GM19351 (cell line): ENCODE measurements at regions not wholly inside any gene's neighbourhood (a gene's known extent, or its start where the extent isn't known, plus 50 kb on each side); places are given as distances from the start of the nearest gene placed in this dataset.
A peak's percentile ranks its signal among the peaks of the same experiment; 100 is the strongest.
"Not testable (repeated sequence)": the region's sequence is repeated elsewhere in the genome, so short reads cannot be mapped to it uniquely, and the experiment has no call there.

Source experiments
- ATAC-seq: cut with Tn5 transposase; IDR thresholded peaks from one replicate; pipeline ENCODE4 v1.9.1; 2021; ENCODE audit warnings: mild to moderate bottlenecking, moderate library complexity; ENCODE audit not compliant: unreplicated experiment

- ATAC-seq: no peak
Observed at GRCh38 chr7:131038153-131038552, 289.5 kb upstream of the MKLN1 start.

- ATAC-seq: no peak
Observed at GRCh38 chr7:131039355-131039762, 288.3 kb upstream of the MKLN1 start.

GRCh38 chr7:131039836-131040235, 287.8 kb upstream of the MKLN1 start:
- ATAC-seq: no peak

GRCh38 chr7:131040467-131040932, 287.2 kb upstream of the MKLN1 start:
- ATAC-seq: no peak

GRCh38 chr7:131041012-131041695, 286.5 kb upstream of the MKLN1 start:
- ATAC-seq: not testable (repeated sequence)

GRCh38 chr7:131042269-131043160, 285.2 kb upstream of the MKLN1 start:
- ATAC-seq: no peak

- ATAC-seq: no peak
Observed at GRCh38 chr7:131045526-131045925, 282.1 kb upstream of the MKLN1 start.

GRCh38 chr7:131046246-131046645, 281.4 kb upstream of the MKLN1 start:
- ATAC-seq: no peak

- no peak for ATAC-seq
Observed at GRCh38 chr7:131047651-131048304, 279.9 kb upstream of the MKLN1 start.

- ATAC-seq: no peak
Observed at GRCh38 chr7:131051304-131051703, 276.4 kb upstream of the MKLN1 start.

- no peak for ATAC-seq
Observed at GRCh38 chr7:131052285-131052904, 275.3 kb upstream of the MKLN1 start.

- no peak for ATAC-seq
Observed at GRCh38 chr7:131056007-131056406, 271.7 kb upstream of the MKLN1 start.

- ATAC-seq: peak; percentile 65
Observed at GRCh38 chr7:131057015-131057793, 270.5 kb upstream of the MKLN1 start.

- no peak for ATAC-seq
Observed at GRCh38 chr7:131057794-131058070, 269.9 kb upstream of the MKLN1 start.

GRCh38 chr7:131058561-131059288, 269.0 kb upstream of the MKLN1 start:
- ATAC-seq: not testable (repeated sequence)

- not testable (repeated sequence) for ATAC-seq
Observed at GRCh38 chr7:131059401-131059800, 268.3 kb upstream of the MKLN1 start.

- ATAC-seq: no peak
Observed at GRCh38 chr7:131061158-131061557, 266.5 kb upstream of the MKLN1 start.

GRCh38 chr7:131061818-131062217, 265.9 kb upstream of the MKLN1 start:
- ATAC-seq: no peak

- ATAC-seq: no peak
Observed at GRCh38 chr7:131066635-131067034, 261.0 kb upstream of the MKLN1 start.

GRCh38 chr7:131067220-131067619, 260.5 kb upstream of the MKLN1 start:
- ATAC-seq: no peak
